ENCODE measurements at regions not wholly inside any gene's neighbourhood (a gene's known extent, or its start where the extent isn't known, plus 50 kb on each side); places are given as distances from the start of the nearest gene placed in this dataset.

GRCh38 chr10:107215681-107216080 is 51.2 kb upstream of the SORCS1 start:
- H3K4me3 ChIP-seq (ENCODE audit: low read depth, low read length): no peak overlapping the region
- TF ChIP-seq CTCF (IDR thresholded peaks at IDR 0.05; ENCODE audit: borderline replicate concordance, insufficient read depth, low read depth, low read length): no peak
